ENCODE measurements at regions not wholly inside any gene's neighbourhood (a gene's known extent, or its start where the extent isn't known, plus 50 kb on each side); places are given as distances from the start of the nearest gene placed in this dataset.

DNA sequence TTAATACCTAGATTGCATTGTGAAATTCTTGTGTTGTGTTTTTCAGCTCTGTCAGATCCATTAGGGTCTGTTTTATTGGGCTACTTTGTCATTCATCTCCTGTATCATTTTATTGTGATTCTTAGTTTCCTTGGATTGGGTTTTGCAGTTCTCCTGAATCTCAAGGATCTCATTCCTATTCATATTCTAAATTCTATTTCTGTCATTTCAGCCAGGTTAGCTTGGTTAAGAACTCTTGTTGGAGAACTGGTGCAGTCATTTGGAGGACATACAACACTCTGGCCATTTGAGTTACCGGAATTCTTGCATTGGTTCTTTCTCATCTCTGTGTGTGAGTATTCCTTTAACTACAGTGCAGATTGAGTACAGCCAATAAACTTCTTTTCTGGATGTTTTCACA is 159.6 kb downstream of the FAM78B start:
- no peaks in the 10 kb centered on the region for H3K36me3 ChIP-seq (ENCODE audit: control insufficient read depth in 1 of 2, insufficient read depth in 2 of 2, low read length in 2 of 2)
- no peak for TF ChIP-seq SRF (IDR thresholded peaks at IDR 0.05; ENCODE audit: low read depth)
- TF ChIP-seq ZFX (IDR thresholded peaks at IDR 0.05): no peak
- TF ChIP-seq FOSL1 (IDR thresholded peaks at IDR 0.05; ENCODE audit: low read depth): no peak
- no peak for TF ChIP-seq SIN3A (IDR thresholded peaks at IDR 0.05; ENCODE audit: low read depth)
- TF ChIP-seq POLR2A (IDR thresholded peaks at IDR 0.05; ENCODE audit: borderline replicate concordance, extremely low read depth, insufficient read depth, insufficient read length): no peak
- no peak for TF ChIP-seq EGR1 (IDR thresholded peaks at IDR 0.05; ENCODE audit: low read depth)
- TF ChIP-seq, protein P1, sequence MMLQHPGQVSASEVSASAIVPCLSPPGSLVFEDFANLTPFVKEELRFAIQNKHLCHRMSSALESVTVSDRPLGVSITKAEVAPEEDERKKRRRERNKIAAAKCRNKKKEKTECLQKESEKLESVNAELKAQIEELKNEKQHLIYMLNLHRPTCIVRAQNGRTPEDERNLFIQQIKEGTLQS (IDR thresholded peaks at IDR 0.05): no peak
- TF ChIP-seq CEBPB (IDR thresholded peaks at IDR 0.05; ENCODE audit: low read depth): no peak
- no peak for TF ChIP-seq TCF7L2 (IDR thresholded peaks at IDR 0.05; ENCODE audit: borderline replicate concordance, extremely low read depth, insufficient read depth, insufficient read length)
- no peak for TF ChIP-seq EZH2phosphoT487 (IDR thresholded peaks at IDR 0.05; ENCODE audit: borderline replicate concordance)
- TF ChIP-seq, protein P2, sequence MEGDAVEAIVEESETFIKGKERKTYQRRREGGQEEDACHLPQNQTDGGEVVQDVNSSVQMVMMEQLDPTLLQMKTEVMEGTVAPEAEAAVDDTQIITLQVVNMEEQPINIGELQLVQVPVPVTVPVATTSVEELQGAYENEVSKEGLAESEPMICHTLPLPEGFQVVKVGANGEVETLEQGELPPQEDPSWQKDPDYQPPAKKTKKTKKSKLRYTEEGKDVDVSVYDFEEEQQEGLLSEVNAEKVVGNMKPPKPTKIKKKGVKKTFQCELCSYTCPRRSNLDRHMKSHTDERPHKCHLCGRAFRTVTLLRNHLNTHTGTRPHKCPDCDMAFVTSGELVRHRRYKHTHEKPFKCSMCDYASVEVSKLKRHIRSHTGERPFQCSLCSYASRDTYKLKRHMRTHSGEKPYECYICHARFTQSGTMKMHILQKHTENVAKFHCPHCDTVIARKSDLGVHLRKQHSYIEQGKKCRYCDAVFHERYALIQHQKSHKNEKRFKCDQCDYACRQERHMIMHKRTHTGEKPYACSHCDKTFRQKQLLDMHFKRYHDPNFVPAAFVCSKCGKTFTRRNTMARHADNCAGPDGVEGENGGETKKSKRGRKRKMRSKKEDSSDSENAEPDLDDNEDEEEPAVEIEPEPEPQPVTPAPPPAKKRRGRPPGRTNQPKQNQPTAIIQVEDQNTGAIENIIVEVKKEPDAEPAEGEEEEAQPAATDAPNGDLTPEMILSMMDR (IDR thresholded peaks at IDR 0.05 in 2 of 3, conservative IDR thresholded peaks at IDR 0.05 in 1 of 3; ENCODE audit: borderline replicate concordance in 1 of 3, insufficient read depth in 1 of 3, low read depth in 2 of 3, low read length in 2 of 3): no peak
- TF ChIP-seq, protein P3, sequence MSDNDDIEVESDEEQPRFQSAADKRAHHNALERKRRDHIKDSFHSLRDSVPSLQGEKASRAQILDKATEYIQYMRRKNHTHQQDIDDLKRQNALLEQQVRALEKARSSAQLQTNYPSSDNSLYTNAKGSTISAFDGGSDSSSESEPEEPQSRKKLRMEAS (IDR thresholded peaks at IDR 0.05): no peak
- no peak for TF ChIP-seq POLR2AphosphoS5 (IDR thresholded peaks at IDR 0.05; ENCODE audit: low read depth, low read length)
- no peak for TF ChIP-seq JUND (IDR thresholded peaks at IDR 0.05)
- TF ChIP-seq EZH2 (IDR thresholded peaks at IDR 0.05): no peak
- TF ChIP-seq, protein P4, sequence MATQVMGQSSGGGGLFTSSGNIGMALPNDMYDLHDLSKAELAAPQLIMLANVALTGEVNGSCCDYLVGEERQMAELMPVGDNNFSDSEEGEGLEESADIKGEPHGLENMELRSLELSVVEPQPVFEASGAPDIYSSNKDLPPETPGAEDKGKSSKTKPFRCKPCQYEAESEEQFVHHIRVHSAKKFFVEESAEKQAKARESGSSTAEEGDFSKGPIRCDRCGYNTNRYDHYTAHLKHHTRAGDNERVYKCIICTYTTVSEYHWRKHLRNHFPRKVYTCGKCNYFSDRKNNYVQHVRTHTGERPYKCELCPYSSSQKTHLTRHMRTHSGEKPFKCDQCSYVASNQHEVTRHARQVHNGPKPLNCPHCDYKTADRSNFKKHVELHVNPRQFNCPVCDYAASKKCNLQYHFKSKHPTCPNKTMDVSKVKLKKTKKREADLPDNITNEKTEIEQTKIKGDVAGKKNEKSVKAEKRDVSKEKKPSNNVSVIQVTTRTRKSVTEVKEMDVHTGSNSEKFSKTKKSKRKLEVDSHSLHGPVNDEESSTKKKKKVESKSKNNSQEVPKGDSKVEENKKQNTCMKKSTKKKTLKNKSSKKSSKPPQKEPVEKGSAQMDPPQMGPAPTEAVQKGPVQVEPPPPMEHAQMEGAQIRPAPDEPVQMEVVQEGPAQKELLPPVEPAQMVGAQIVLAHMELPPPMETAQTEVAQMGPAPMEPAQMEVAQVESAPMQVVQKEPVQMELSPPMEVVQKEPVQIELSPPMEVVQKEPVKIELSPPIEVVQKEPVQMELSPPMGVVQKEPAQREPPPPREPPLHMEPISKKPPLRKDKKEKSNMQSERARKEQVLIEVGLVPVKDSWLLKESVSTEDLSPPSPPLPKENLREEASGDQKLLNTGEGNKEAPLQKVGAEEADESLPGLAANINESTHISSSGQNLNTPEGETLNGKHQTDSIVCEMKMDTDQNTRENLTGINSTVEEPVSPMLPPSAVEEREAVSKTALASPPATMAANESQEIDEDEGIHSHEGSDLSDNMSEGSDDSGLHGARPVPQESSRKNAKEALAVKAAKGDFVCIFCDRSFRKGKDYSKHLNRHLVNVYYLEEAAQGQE (IDR thresholded peaks at IDR 0.05; ENCODE audit: low read depth): no peak
- CTCF ChIA-PET: no interaction called here
- H3K4me3 ChIP-seq (replicated peaks in 1 of 2; ENCODE audit: low read depth in 1 of 2, low read length in 2 of 2): no peak overlapping the region
- RAD21 ChIA-PET (ENCODE audit: low non-redundant PET in 1 of 2, low total read pairs in 2 of 2, uncharacterized antibody in 2 of 2, unreplicated experiment in 2 of 2): no interaction called here
- no peak overlapping the region for H2AFZ ChIP-seq (ENCODE audit: low read depth, low read length, poor library complexity, severe bottlenecking)
- no peaks in the 10 kb centered on the region for H3K9me2 ChIP-seq (ENCODE audit: insufficient read depth)
- POLR2A ChIA-PET: no interaction called here
- H3K79me2 ChIP-seq (ENCODE audit: insufficient read depth, low read length): no peaks in the 10 kb centered on the region
- BruUV-seq (replicated peaks): no TSS peak
- H3K27me3 ChIP-seq (ENCODE audit: insufficient read depth, low read length): peaks cover 35% of the 10 kb centered on the region
- no peak overlapping the region for H3K4me2 ChIP-seq (ENCODE audit: low read length)
- H3K9ac ChIP-seq (ENCODE audit: low read length): no peak overlapping the region
- DNase-seq (ENCODE audit: low read depth, low spot score): no peak
- H3K4me1 ChIP-seq (ENCODE audit: control insufficient read depth in 1 of 2, insufficient read depth in 2 of 2, low read length in 2 of 2): no peaks in the 10 kb centered on the region
- no peaks in the 10 kb centered on the region for H4K20me1 ChIP-seq (ENCODE audit: insufficient read depth)
- no peaks in the 10 kb centered on the region for H3K9me3 ChIP-seq (ENCODE audit: control insufficient read depth in 1 of 2, insufficient read depth in 1 of 2, low read depth in 1 of 2, low read length in 2 of 2)
- intact Hi-C loops (cut with micrococcal nuclease): no loop called here
- no peak for ATAC-seq
- H3K27ac ChIP-seq (ENCODE audit: low read depth, low read length): no peak overlapping the region
